Mesenchymal stem cell (in vitro differentiated cells and primary cell): ENCODE measurements at regions not wholly inside any gene's neighbourhood (a gene's known extent, or its start where the extent isn't known, plus 50 kb on each side); places are given as distances from the start of the nearest gene placed in this dataset.

ENCODE experiments used
- DNase-seq: peaks from one replicate; pipeline ENCODE4 v3.0.0-alpha.2; 2013
- H2AFZ ChIP-seq: one replicate; pipeline ENCODE4 v1.6.1; 2013; ENCODE audit warnings: low read depth, mild to moderate bottlenecking, control low read depth, inconsistent platforms, low read length, moderate library complexity
- H2AK5ac ChIP-seq: 2 replicates; pipeline ENCODE4 v1.6.1; 2013; ENCODE audit warnings: low read length, moderate library complexity, mild to moderate bottlenecking, inconsistent platforms; ENCODE audit not compliant: severe bottlenecking
- H2BK120ac ChIP-seq: one replicate; pipeline ENCODE4 v1.6.1; 2013; ENCODE audit warnings: low read depth, mild to moderate bottlenecking, inconsistent platforms, low read length, moderate library complexity
- H2BK12ac ChIP-seq, 2 experiments: one replicate each; pipeline ENCODE4 v1.6.1; 2013; ENCODE audit warnings: inconsistent platforms in 2 of 2, low read length in 2 of 2, mild to moderate bottlenecking in 2 of 2, moderate library complexity in 2 of 2, control low read depth in 1 of 2
- H2BK15ac ChIP-seq: one replicate; pipeline ENCODE4 v1.6.1; 2013; ENCODE audit warnings: mild to moderate bottlenecking, low read depth, inconsistent platforms; ENCODE audit not compliant: poor library complexity, severe bottlenecking
- H2BK5ac ChIP-seq: 2 replicates; pipeline ENCODE4 v1.6.1; 2013; ENCODE audit warnings: low read depth, mild to moderate bottlenecking, low read length, control low read depth, inconsistent platforms; ENCODE audit not compliant: poor library complexity, severe bottlenecking
- H3K14ac ChIP-seq, 2 experiments: one replicate each; pipeline ENCODE4 v1.6.1; 2013; ENCODE audit warnings: inconsistent platforms in 2 of 2, low read length in 2 of 2, control low read depth in 1 of 2, mild to moderate bottlenecking in 1 of 2, moderate library complexity in 1 of 2
- H3K18ac ChIP-seq, 2 experiments: one replicate each; pipeline ENCODE4 v1.6.1; 2013; ENCODE audit warnings: inconsistent platforms in 2 of 2, low read length in 2 of 2, control low read depth in 1 of 2, low read depth in 1 of 2, mild to moderate bottlenecking in 1 of 2
- H3K23ac ChIP-seq, 2 experiments: one replicate each; pipeline ENCODE4 v1.6.1; 2013; ENCODE audit warnings: inconsistent platforms in 2 of 2, low read length in 2 of 2, mild to moderate bottlenecking in 2 of 2, moderate library complexity in 2 of 2, control low read depth in 1 of 2
- H3K27ac ChIP-seq: 2 replicates; pipeline ENCODE4 v1.5.1; 2013; ENCODE audit warnings: mild to moderate bottlenecking, moderate library complexity, low read length, control low read depth, inconsistent platforms; ENCODE audit not compliant: poor library complexity, severe bottlenecking
- H3K27me3 ChIP-seq, 2 experiments: 2 replicates each; pipeline versions ENCODE4 v1.6.1 to v1.7.0; 2013; ENCODE audit warnings: low read length in 2 of 2, mild to moderate bottlenecking in 2 of 2, moderate library complexity in 2 of 2, control low read depth in 1 of 2, inconsistent platforms in 1 of 2; ENCODE audit not compliant: control insufficient read depth in 1 of 2, insufficient read depth in 1 of 2
- H3K36me3 ChIP-seq, 2 experiments: 2 replicates each; pipeline versions ENCODE4 v1.6.1 to v1.7.0; 2013; ENCODE audit warnings: low read length in 2 of 2, control low read depth in 1 of 2, inconsistent platforms in 1 of 2, low read depth in 1 of 2, mild to moderate bottlenecking in 1 of 2; ENCODE audit not compliant: insufficient read depth in 2 of 2, control insufficient read depth in 1 of 2
- H3K4ac ChIP-seq, 2 experiments: one replicate each; pipeline ENCODE4 v1.6.1; 2013; ENCODE audit warnings: inconsistent platforms in 2 of 2, low read length in 2 of 2, mild to moderate bottlenecking in 2 of 2, moderate library complexity in 2 of 2, control low read depth in 1 of 2, low read depth in 1 of 2
- H3K4me1 ChIP-seq: 2 replicates; pipeline ENCODE4 v1.6.1; 2013; ENCODE audit warnings: low read depth, low read length, control low read depth; ENCODE audit not compliant: control insufficient read depth, insufficient read depth
- H3K4me2 ChIP-seq: 2 replicates; pipeline ENCODE4 v1.6.1; 2013; ENCODE audit warnings: low read length, mild to moderate bottlenecking, inconsistent platforms; ENCODE audit not compliant: poor library complexity, severe bottlenecking
- H3K4me3 ChIP-seq, 2 experiments: 2 replicates each; pipeline versions ENCODE4 v1.5.1 to v1.7.0; 2013; ENCODE audit warnings: low read length in 2 of 2, mild to moderate bottlenecking in 2 of 2, control low read depth in 1 of 2, low read depth in 1 of 2; ENCODE audit not compliant: insufficient read depth in 1 of 2
- H3K79me1 ChIP-seq: replicated peaks from 2 replicates; pipeline ENCODE4 v1.6.1; 2013; ENCODE audit warnings: mild to moderate bottlenecking, control low read depth, low read length, inconsistent platforms; ENCODE audit not compliant: poor library complexity, severe bottlenecking
- H3K9ac ChIP-seq: 2 replicates; pipeline ENCODE4 v1.7.0; 2013; ENCODE audit warnings: mild to moderate bottlenecking, low read length, moderate library complexity
- H3K9me3 ChIP-seq: 2 replicates; pipeline ENCODE4 v1.7.0; 2013; ENCODE audit warnings: mild to moderate bottlenecking, low read length; ENCODE audit not compliant: control insufficient read depth
- H4K8ac ChIP-seq: one replicate; pipeline ENCODE4 v1.6.1; 2013; ENCODE audit warnings: inconsistent platforms, mild to moderate bottlenecking, low read length, moderate library complexity
- H4K91ac ChIP-seq: one replicate; pipeline ENCODE4 v1.6.1; 2013; ENCODE audit warnings: mild to moderate bottlenecking, low read length, inconsistent platforms
- WGBS: methylation state at CpG from one replicate; pipeline ENCODE4 v1.1.7; 2013; ENCODE audit warnings: mixed read lengths; 5-methylcytosine and 5-hydroxymethylcytosine counted together

GRCh38 chr2:21690005-21690404, 566.2 kb downstream of the TDRD15 start:
- no peak overlapping the region for H2BK15ac ChIP-seq
- H3K9me3 ChIP-seq, result peaks cover 8% of the 10 kb centered on the region
- H4K91ac ChIP-seq, result no peak overlapping the region
- no peak overlapping the region for H3K4me2 ChIP-seq
- no peak overlapping the region for H3K23ac ChIP-seq
- no peaks in the 10 kb centered on the region for H3K27me3 ChIP-seq
- no peak overlapping the region for H3K18ac ChIP-seq
- no peak overlapping the region for H2BK120ac ChIP-seq
- H3K4me3 ChIP-seq, result no peak overlapping the region
- no peak overlapping the region for H3K27ac ChIP-seq
- no peak overlapping the region for H4K8ac ChIP-seq
- no peak overlapping the region for H2AFZ ChIP-seq
- H3K4ac ChIP-seq, result no peak overlapping the region
- H3K14ac ChIP-seq, result no peak overlapping the region
- no peak overlapping the region for H2BK5ac ChIP-seq
- no peak overlapping the region for H2BK12ac ChIP-seq
- no peak for DNase-seq
- H3K4me1 ChIP-seq, result no peaks in the 10 kb centered on the region
- no peaks in the 10 kb centered on the region for H3K79me1 ChIP-seq
- no peak overlapping the region for H2AK5ac ChIP-seq
- no peaks in the 10 kb centered on the region for H3K36me3 ChIP-seq
- no peak overlapping the region for H3K9ac ChIP-seq

GRCh38 chr2:21693081-21693480, 569.3 kb downstream of the TDRD15 start:
- Histone ChIP-seq H2BK120ac (no peak overlapping the region), H3K9ac (no peak overlapping the region), H3K36me3 (no peaks in the 10 kb centered on the region), H3K18ac (no peak overlapping the region), H2AK5ac (no peak overlapping the region), H3K27me3 (no peaks in the 10 kb centered on the region), H2BK15ac (no peak overlapping the region), H4K91ac (no peak overlapping the region), H3K79me1 (no peaks in the 10 kb centered on the region), H3K14ac (no peak overlapping the region), H2AFZ (no peak overlapping the region), H3K9me3 (peaks cover 4% of the 10 kb centered on the region), H3K4me1 (no peaks in the 10 kb centered on the region), H2BK5ac (no peak overlapping the region), H2BK12ac (no peak overlapping the region), H3K4ac (no peak overlapping the region), H3K4me2 (no peak overlapping the region), H4K8ac (no peak overlapping the region), H3K27ac (no peak overlapping the region), H3K23ac (no peak overlapping the region), H3K4me3 (no peak overlapping the region)
- no peak for DNase-seq

- H4K91ac ChIP-seq, result no peak overlapping the region
- H3K14ac ChIP-seq, result no peak overlapping the region
- no peak overlapping the region for H4K8ac ChIP-seq
- peaks cover 4% of the 10 kb centered on the region for H3K9me3 ChIP-seq
- no peak overlapping the region for H3K9ac ChIP-seq
- H3K4me3 ChIP-seq, result no peak overlapping the region
- 83% methylated on average over 3 of the region's 3 CpGs for WGBS
- no peak overlapping the region for H2AFZ ChIP-seq
- no peaks in the 10 kb centered on the region for H3K4me1 ChIP-seq
- no peak overlapping the region for H2AK5ac ChIP-seq
- no peak for DNase-seq
- no peak overlapping the region for H3K27ac ChIP-seq
- H2BK15ac ChIP-seq, result no peak overlapping the region
- H3K27me3 ChIP-seq, result no peaks in the 10 kb centered on the region
- H2BK12ac ChIP-seq, result no peak overlapping the region
- no peak overlapping the region for H2BK5ac ChIP-seq
- H3K23ac ChIP-seq, result no peak overlapping the region
- no peak overlapping the region for H3K4me2 ChIP-seq
- no peak overlapping the region for H2BK120ac ChIP-seq
- H3K4ac ChIP-seq, result no peak overlapping the region
- no peak overlapping the region for H3K18ac ChIP-seq
- H3K36me3 ChIP-seq, result no peaks in the 10 kb centered on the region
- H3K79me1 ChIP-seq, result no peaks in the 10 kb centered on the region
These were observed 570.5 kb downstream of the TDRD15 start for GRCh38 chr2:21694079-21694878.

GRCh38 chr2:21696900-21697299, 573.1 kb downstream of the TDRD15 start:
- H2BK15ac ChIP-seq, result no peak overlapping the region
- no peaks in the 10 kb centered on the region for H3K9me3 ChIP-seq
- no peaks in the 10 kb centered on the region for H3K27me3 ChIP-seq
- no peaks in the 10 kb centered on the region for H3K4me1 ChIP-seq
- H3K4me2 ChIP-seq, result no peak overlapping the region
- H3K9ac ChIP-seq, result no peak overlapping the region
- no peak overlapping the region for H3K23ac ChIP-seq
- no peaks in the 10 kb centered on the region for H3K36me3 ChIP-seq
- whole genome bisulfite sequencing, result 94% methylated on average over 4 of the region's 4 CpGs
- H4K91ac ChIP-seq, result no peak overlapping the region
- no peak overlapping the region for H3K14ac ChIP-seq
- H3K4ac ChIP-seq, result no peak overlapping the region
- H2BK12ac ChIP-seq, result no peak overlapping the region
- H2AFZ ChIP-seq, result no peak overlapping the region
- no peak overlapping the region for H3K4me3 ChIP-seq
- no peak overlapping the region for H3K18ac ChIP-seq
- DNase-seq, result no peak
- H2BK120ac ChIP-seq, result no peak overlapping the region
- no peak overlapping the region for H2AK5ac ChIP-seq
- H4K8ac ChIP-seq, result no peak overlapping the region
- no peak overlapping the region for H3K27ac ChIP-seq
- H2BK5ac ChIP-seq, result no peak overlapping the region
- H3K79me1 ChIP-seq, result no peaks in the 10 kb centered on the region
